IMR-90 (cell line): ENCODE measurements at regions not wholly inside any gene's neighbourhood (a gene's known extent, or its start where the extent isn't known, plus 50 kb on each side); places are given as distances from the start of the nearest gene placed in this dataset.

Experiments
- ATAC-seq: fragments of 200-7000 bp; cut with Tn5 transposase; 2 replicates; pipeline ENCODE4 v1.9.1; 2020; ENCODE audit warnings: low read depth, mild to moderate bottlenecking, moderate library complexity
- BruUV-seq: library from RNA; stranded (reverse); fragments of 400-500 nt; replicated peaks from 2 replicates; lab custom pipeline; 2021; lab: Mats Ljungman, UMichigan
- CTCF ChIA-PET: fragments of 300-600 bp; formaldehyde crosslinking; extraction: SDS; loops from one replicate; lab custom pipeline; 2021; ENCODE audit warnings: antibody characterized with exemption; lab: Yijun Ruan, JAX
- POLR2A ChIA-PET: fragments of 300-600 bp; sonication (Branson Sonifier 250); formaldehyde crosslinking; loops from one replicate; lab custom pipeline; 2022; ENCODE audit warnings: antibody characterized with exemption; ENCODE audit not compliant: unreplicated experiment; lab: Charles Lee
- DNase-seq: peaks from one replicate; pipeline ENCODE4 v3.0.0; 2013
- H2AFZ ChIP-seq: replicated peaks from 2 replicates; pipeline ENCODE3; 2013; ENCODE audit warnings: low read length, mild to moderate bottlenecking; ENCODE audit not compliant: poor library complexity
- H2AK5ac ChIP-seq: 2 replicates; pipeline ENCODE4 v1.6.1; 2013; ENCODE audit warnings: low read depth, low read length, inconsistent platforms
- H2AK9ac ChIP-seq: replicated peaks from 2 replicates; pipeline ENCODE3; 2013; ENCODE audit warnings: mild to moderate bottlenecking, low read depth, low read length, moderate library complexity; ENCODE audit not compliant: poor library complexity
- H2BK120ac ChIP-seq: 2 replicates; pipeline ENCODE4 v1.6.1; 2013; ENCODE audit warnings: low read depth, low read length, inconsistent platforms
- H2BK15ac ChIP-seq: 3 replicates; pipeline ENCODE4 v1.6.1; 2013; ENCODE audit warnings: low read depth, low read length, inconsistent platforms
- H2BK20ac ChIP-seq: 2 replicates; pipeline ENCODE4 v1.6.1; 2013; ENCODE audit warnings: low read depth, mild to moderate bottlenecking, inconsistent platforms, low read length, moderate library complexity
- H2BK5ac ChIP-seq: 2 replicates; pipeline ENCODE4 v1.6.1; 2013; ENCODE audit warnings: mild to moderate bottlenecking, low read depth, low read length, inconsistent platforms; ENCODE audit not compliant: poor library complexity, severe bottlenecking
- H3K14ac ChIP-seq: replicated peaks from 2 replicates; pipeline ENCODE4 v1.6.1; 2013; ENCODE audit warnings: low read depth, low read length, inconsistent platforms
- H3K18ac ChIP-seq: 2 replicates; pipeline ENCODE4 v1.6.1; 2013; ENCODE audit warnings: low read depth, low read length, control low read depth
- H3K23ac ChIP-seq: 2 replicates; pipeline ENCODE4 v1.6.1; 2013; ENCODE audit warnings: low read depth, low read length, inconsistent platforms
- H3K27ac ChIP-seq: 2 replicates; pipeline ENCODE4 v1.5.1; 2013; ENCODE audit warnings: mild to moderate bottlenecking, control low read depth, low read length; ENCODE audit not compliant: insufficient read depth
- H3K27me3 ChIP-seq: 2 replicates; pipeline ENCODE4 v1.6.1; 2013; ENCODE audit warnings: low read length; ENCODE audit not compliant: control insufficient read depth, insufficient read depth
- H3K36me3 ChIP-seq: 2 replicates; pipeline ENCODE4 v1.6.1; 2013; ENCODE audit warnings: low read length, mixed read lengths; ENCODE audit not compliant: control insufficient read depth, insufficient read depth
- H3K4ac ChIP-seq: 2 replicates; pipeline ENCODE4 v1.6.1; 2013; ENCODE audit warnings: low read depth, low read length, inconsistent platforms
- H3K4me1 ChIP-seq: 2 replicates; pipeline ENCODE4 v1.6.1; 2013; ENCODE audit warnings: low read length, mixed read lengths; ENCODE audit not compliant: control insufficient read depth, insufficient read depth
- H3K4me2 ChIP-seq: 2 replicates; pipeline ENCODE4 v1.6.1; 2013; ENCODE audit warnings: low read depth, mild to moderate bottlenecking, control low read depth, low read length, moderate library complexity
- H3K4me3 ChIP-seq: 2 replicates; pipeline ENCODE4 v1.5.1; 2013; ENCODE audit warnings: low read depth, mild to moderate bottlenecking, control low read depth, low read length, moderate library complexity; ENCODE audit not compliant: insufficient read depth
- H3K56ac ChIP-seq: 2 replicates; pipeline ENCODE4 v1.6.1; 2013; ENCODE audit warnings: low read length, inconsistent platforms; ENCODE audit not compliant: insufficient read depth; ENCODE audit errors: extremely low read depth
- H3K79me1 ChIP-seq, 2 experiments: 2 replicates each; pipeline ENCODE4 v1.6.1; 2013; ENCODE audit warnings: low read length in 2 of 2, inconsistent platforms in 1 of 2, low read depth in 1 of 2
- H3K9ac ChIP-seq: 2 replicates; pipeline ENCODE4 v1.6.1; 2013; ENCODE audit warnings: low read depth, low read length, control low read depth
- H3K9me1 ChIP-seq: 2 replicates; pipeline ENCODE4 v1.6.1; 2013; ENCODE audit warnings: low read length, inconsistent platforms; ENCODE audit not compliant: insufficient read depth
- H3K9me3 ChIP-seq: 2 replicates; pipeline ENCODE4 v1.6.1; 2013; ENCODE audit warnings: low read length; ENCODE audit not compliant: control insufficient read depth, insufficient read depth
- H4K20me1 ChIP-seq: 2 replicates; pipeline ENCODE4 v1.6.1; 2013; ENCODE audit warnings: low read length, inconsistent platforms; ENCODE audit not compliant: insufficient read depth
- H4K5ac ChIP-seq: 2 replicates; pipeline ENCODE4 v1.6.1; 2013; ENCODE audit warnings: mild to moderate bottlenecking, low read depth, low read length, control low read depth
- H4K8ac ChIP-seq, 2 experiments: 2 replicates each; pipeline ENCODE4 v1.6.1; 2013; ENCODE audit warnings: low read depth in 2 of 2, low read length in 2 of 2, control low read depth in 1 of 2, inconsistent platforms in 1 of 2
- H4K91ac ChIP-seq: 2 replicates; pipeline ENCODE4 v1.6.1; 2013; ENCODE audit warnings: low read depth, low read length, inconsistent platforms; ENCODE audit not compliant: insufficient read depth
- CEBPB ChIP-seq: IDR thresholded peaks from 2 replicates; pipeline ENCODE4 v1.6.1; 2012; ENCODE audit warnings: low read depth, low read length, improper control_type of control experiment
- FOS ChIP-seq: fragments of 150-350 bp; IDR thresholded peaks from 2 replicates; pipeline ENCODE4 v1.6.1; 2016; ENCODE audit warnings: low read depth, low read length
- MAFK ChIP-seq: IDR thresholded peaks from 2 replicates; pipeline ENCODE4 v1.6.1; 2012; ENCODE audit warnings: low read depth, low read length, improper control_type of control experiment
- NFE2L2 ChIP-seq: fragments of 150-350 bp; IDR thresholded peaks from 2 replicates; pipeline ENCODE4 v1.6.1; 2016; ENCODE audit warnings: low read depth, mild to moderate bottlenecking, low read length
- RAD21 ChIP-seq: IDR thresholded peaks from 2 replicates; pipeline ENCODE4 v1.6.1; 2012; ENCODE audit warnings: low read length, improper control_type of control experiment
- RCOR1 ChIP-seq: IDR thresholded peaks from 2 replicates; pipeline ENCODE4 v1.6.1; 2012; ENCODE audit warnings: mild to moderate bottlenecking, low read length, improper control_type of control experiment; ENCODE audit not compliant: insufficient replicate concordance
- dilution Hi-C: fragments of 300-500 bp; cut with HindIII; formaldehyde crosslinking; loops from one replicate; pipeline ENCODE4 v1.14.3; 2018; ENCODE audit warnings: low sequenced_read_pairs; ENCODE audit not compliant: unreplicated experiment
- in situ Hi-C: fragments of 300-500 bp; cut with MboI; formaldehyde crosslinking; loops from 3 replicates; pipeline ENCODE4 v1.14.3; 2019; ENCODE audit warnings: low sequenced_read_pairs, inconsistent platforms, mixed read lengths
- intact Hi-C: fragments of 100-400 bp; cut with micrococcal nuclease; formaldehyde crosslinking; loops from 2 replicates; pipeline ENCODE4 v1.10.0; 2022
- TF ChIP-seq, protein P1 (sequence below): fragments of 150-350 bp; IDR thresholded peaks from 2 replicates; pipeline ENCODE4 v1.6.1; 2016; ENCODE audit warnings: low read depth, mild to moderate bottlenecking, low read length, moderate library complexity, borderline replicate concordance

DNA sequence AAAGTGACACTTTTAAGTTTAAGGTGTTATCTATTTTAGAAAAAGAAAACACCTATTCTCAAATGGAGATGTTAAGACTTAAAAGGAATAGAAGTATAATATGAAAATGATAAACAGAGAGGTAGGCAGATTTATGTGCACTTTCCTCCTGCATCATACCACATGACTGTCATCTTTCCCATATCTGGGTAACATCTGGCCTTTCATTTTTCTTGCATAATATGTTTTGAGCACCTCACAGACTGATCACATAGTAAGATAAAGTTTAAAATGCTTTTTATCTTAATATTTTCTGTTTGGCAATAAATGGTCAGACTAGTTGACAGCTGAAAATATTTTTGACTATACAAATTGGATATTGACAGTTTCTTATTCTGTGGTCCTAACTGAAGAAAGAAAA lies 1852.1 kb upstream of the PIK3C3 start:
- no peaks in the 10 kb centered on the region for H3K9me1 ChIP-seq
- H3K4me3 ChIP-seq: no peak overlapping the region
- no peak overlapping the region for H2AFZ ChIP-seq
- no peak overlapping the region for H2AK5ac ChIP-seq
- TF ChIP-seq RCOR1 (no peak), CEBPB (no peak), NFE2L2 (no peak), MAFK (no peak), FOS (no peak), RAD21 (no peak)
- TF ChIP-seq, protein P1, sequence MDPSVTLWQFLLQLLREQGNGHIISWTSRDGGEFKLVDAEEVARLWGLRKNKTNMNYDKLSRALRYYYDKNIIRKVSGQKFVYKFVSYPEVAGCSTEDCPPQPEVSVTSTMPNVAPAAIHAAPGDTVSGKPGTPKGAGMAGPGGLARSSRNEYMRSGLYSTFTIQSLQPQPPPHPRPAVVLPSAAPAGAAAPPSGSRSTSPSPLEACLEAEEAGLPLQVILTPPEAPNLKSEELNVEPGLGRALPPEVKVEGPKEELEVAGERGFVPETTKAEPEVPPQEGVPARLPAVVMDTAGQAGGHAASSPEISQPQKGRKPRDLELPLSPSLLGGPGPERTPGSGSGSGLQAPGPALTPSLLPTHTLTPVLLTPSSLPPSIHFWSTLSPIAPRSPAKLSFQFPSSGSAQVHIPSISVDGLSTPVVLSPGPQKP: no peak
- no peak overlapping the region for H3K56ac ChIP-seq
- H3K4ac ChIP-seq: no peak overlapping the region
- no peaks in the 10 kb centered on the region for H3K79me1 ChIP-seq
- no peak overlapping the region for H3K14ac ChIP-seq
- CTCF ChIA-PET: no interaction called here
- no peak overlapping the region for H4K5ac ChIP-seq
- H3K18ac ChIP-seq: no peak overlapping the region
- POLR2A ChIA-PET: no interaction called here
- no peaks in the 10 kb centered on the region for H4K20me1 ChIP-seq
- H2BK5ac ChIP-seq: no peak overlapping the region
- H4K91ac ChIP-seq: no peak overlapping the region
- H2BK15ac ChIP-seq: no peak overlapping the region
- H3K36me3 ChIP-seq: no peaks in the 10 kb centered on the region
- H3K23ac ChIP-seq: no peak overlapping the region
- H3K27me3 ChIP-seq: no peaks in the 10 kb centered on the region
- intact Hi-C loops: no loop called here
- no peak for DNase-seq
- no peak overlapping the region for H4K8ac ChIP-seq
- no peaks in the 10 kb centered on the region for H3K9me3 ChIP-seq
- H2BK20ac ChIP-seq: no peak overlapping the region
- no peak overlapping the region for H3K27ac ChIP-seq
- no peak for ATAC-seq
- dilution Hi-C loops: no loop called here
- BruUV-seq: no TSS peak
- no peaks in the 10 kb centered on the region for H3K4me1 ChIP-seq
- no peak overlapping the region for H3K4me2 ChIP-seq
- no peak overlapping the region for H2AK9ac ChIP-seq
- no peak overlapping the region for H3K9ac ChIP-seq
- in situ Hi-C loops: no loop called here
- H2BK120ac ChIP-seq: no peak overlapping the region
